ENCODE measurements at regions not wholly inside any gene's neighbourhood (a gene's known extent, or its start where the extent isn't known, plus 50 kb on each side); places are given as distances from the start of the nearest gene placed in this dataset.

GRCh38 chr14:35235840-35236239, 56.3 kb upstream of the PSMA6 start:
- Histone ChIP-seq H3K4me3 (ENCODE audit: low read length) (no peak overlapping the region), H3K79me2 (ENCODE audit: low read length) (no peaks in the 10 kb centered on the region), H3K9me3 (ENCODE audit: low read length) (no peaks in the 10 kb centered on the region), H3K9ac (ENCODE audit: low read length) (no peak overlapping the region), H3K27ac (ENCODE audit: low read length) (no peak overlapping the region), H2AFZ (ENCODE audit: low read length) (no peak overlapping the region), H3K27me3 (ENCODE audit: low read length) (no peaks in the 10 kb centered on the region), H3K9me2 (replicated peaks; ENCODE audit: low read length) (no peaks in the 10 kb centered on the region), H3F3A (ENCODE audit: low read length, unreplicated experiment) (no peaks in the 10 kb centered on the region), H3K36me3 (ENCODE audit: low read depth, low read length) (no peaks in the 10 kb centered on the region), H3K4me1 (ENCODE audit: insufficient read depth, low read length) (no peaks in the 10 kb centered on the region), H3K4me2 (ENCODE audit: low read length) (no peak overlapping the region), H4K20me1 (ENCODE audit: low read length) (no peaks in the 10 kb centered on the region)
- DNase-seq = no peak
- intact Hi-C loops (cut with micrococcal nuclease) = no loop called here
- BruUV-seq (replicated peaks) = no TSS peak
- ChIA-PET CTCF (no interaction called here), POLR2A (ENCODE audit: unreplicated experiment) (interaction anchor here (0.6 kb wide), 2 partner anchors 29 to 113 kb away, joined by 3 to 6 read pairs; no protein-coding TSS in a partner anchor)
- TF ChIP-seq CTCF (conservative IDR thresholded peaks at IDR 0.05; ENCODE audit: low read depth, low read length) (no peak), EZH2phosphoT487 (IDR thresholded peaks at IDR 0.05; ENCODE audit: borderline replicate concordance, low read length) (no peak), EZH2 (IDR thresholded peaks at IDR 0.05; ENCODE audit: low read length, unreplicated experiment) (no peak)
- ATAC-seq = no peak

DNA sequence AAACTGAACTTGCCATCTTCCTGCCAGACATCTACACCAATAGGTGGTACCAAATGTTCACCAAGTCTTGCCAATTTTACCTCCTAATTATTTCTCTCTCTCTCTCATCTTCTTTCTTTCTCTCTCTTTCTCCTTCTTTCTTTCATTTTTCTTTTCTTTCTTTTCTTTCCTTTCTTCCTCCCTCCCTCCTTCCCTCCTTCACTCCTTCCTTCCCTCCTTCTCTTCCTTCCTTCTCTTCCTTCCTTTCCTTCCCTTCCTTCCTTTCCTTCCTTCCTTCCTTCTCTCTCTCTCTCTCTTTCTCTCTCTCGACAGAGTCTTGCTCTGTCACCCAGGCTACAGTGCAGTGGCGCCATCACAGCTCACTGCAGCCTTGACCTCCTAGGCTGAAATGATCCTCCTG, 55.4 kb upstream of the PSMA6 start:
- TF ChIP-seq EZH2 (IDR thresholded peaks at IDR 0.05; ENCODE audit: low read length, unreplicated experiment) = no peak
- TF ChIP-seq CTCF (conservative IDR thresholded peaks at IDR 0.05; ENCODE audit: low read depth, low read length) = no peak
- TF ChIP-seq EZH2phosphoT487 (IDR thresholded peaks at IDR 0.05; ENCODE audit: borderline replicate concordance, low read length) = no peak
- no TSS peak for BruUV-seq (replicated peaks)
- Histone ChIP-seq H4K20me1 (ENCODE audit: low read length) (no peaks in the 10 kb centered on the region), H3K79me2 (ENCODE audit: low read length) (no peaks in the 10 kb centered on the region), H3K27ac (ENCODE audit: low read length) (no peak overlapping the region), H3K4me2 (ENCODE audit: low read length) (no peak overlapping the region), H3K4me1 (ENCODE audit: insufficient read depth, low read length) (no peaks in the 10 kb centered on the region), H3K9me3 (ENCODE audit: low read length) (no peaks in the 10 kb centered on the region), H2AFZ (ENCODE audit: low read length) (no peak overlapping the region), H3K9me2 (replicated peaks; ENCODE audit: low read length) (no peaks in the 10 kb centered on the region), H3K36me3 (ENCODE audit: low read depth, low read length) (no peaks in the 10 kb centered on the region), H3F3A (ENCODE audit: low read length, unreplicated experiment) (no peaks in the 10 kb centered on the region), H3K27me3 (ENCODE audit: low read length) (no peaks in the 10 kb centered on the region), H3K4me3 (ENCODE audit: low read length) (no peak overlapping the region), H3K9ac (ENCODE audit: low read length) (no peak overlapping the region)
- POLR2A ChIA-PET (ENCODE audit: unreplicated experiment) = no interaction called here
- CTCF ChIA-PET = no interaction called here
- ATAC-seq (no peak), DNase-seq (no peak)
- intact Hi-C loops (cut with micrococcal nuclease) = no loop called here

DNA sequence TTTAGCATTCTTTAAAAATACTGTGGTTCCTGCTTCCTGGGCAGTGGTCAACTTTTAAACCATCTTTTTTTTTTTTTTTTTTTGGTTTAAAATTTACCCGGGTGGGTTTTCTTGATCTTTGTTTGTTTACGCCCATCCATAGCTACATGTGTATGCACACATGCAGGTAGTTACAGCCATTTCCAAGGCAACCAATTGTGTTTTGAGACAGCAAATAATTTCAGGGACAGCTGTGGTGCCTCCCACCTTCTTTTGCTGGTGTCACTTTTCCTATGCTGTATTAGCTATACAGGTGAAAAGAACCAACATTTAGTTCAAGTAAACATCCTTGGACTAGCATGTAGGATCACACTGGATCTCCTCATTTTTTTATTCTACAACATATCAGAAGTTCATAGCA, 52.0 kb upstream of the PSMA6 start:
- H4K20me1 ChIP-seq (ENCODE audit: low read length) = no peaks in the 10 kb centered on the region
- H2AFZ ChIP-seq (ENCODE audit: low read length) = no peak overlapping the region
- no peaks in the 10 kb centered on the region for H3F3A ChIP-seq (ENCODE audit: low read length, unreplicated experiment)
- intact Hi-C loops (cut with micrococcal nuclease) = no loop called here
- H3K4me2 ChIP-seq (ENCODE audit: low read length) = no peak overlapping the region
- H3K9me2 ChIP-seq (replicated peaks; ENCODE audit: low read length) = no peaks in the 10 kb centered on the region
- no peak overlapping the region for H3K9ac ChIP-seq (ENCODE audit: low read length)
- DNase-seq (no peak), ATAC-seq (no peak)
- no peaks in the 10 kb centered on the region for H3K79me2 ChIP-seq (ENCODE audit: low read length)
- ChIA-PET POLR2A (ENCODE audit: unreplicated experiment) (no interaction called here), CTCF (no interaction called here)
- BruUV-seq (replicated peaks) = no TSS peak
- H3K9me3 ChIP-seq (ENCODE audit: low read length) = no peaks in the 10 kb centered on the region
- H3K27ac ChIP-seq (ENCODE audit: low read length) = no peak overlapping the region
- TF ChIP-seq EZH2phosphoT487 (IDR thresholded peaks at IDR 0.05; ENCODE audit: borderline replicate concordance, low read length) (no peak), CTCF (conservative IDR thresholded peaks at IDR 0.05; ENCODE audit: low read depth, low read length) (no peak), EZH2 (IDR thresholded peaks at IDR 0.05; ENCODE audit: low read length, unreplicated experiment) (no peak)
- H3K27me3 ChIP-seq (ENCODE audit: low read length) = no peaks in the 10 kb centered on the region
- H3K4me1 ChIP-seq (ENCODE audit: insufficient read depth, low read length) = no peaks in the 10 kb centered on the region
- H3K4me3 ChIP-seq (ENCODE audit: low read length) = no peak overlapping the region
- no peaks in the 10 kb centered on the region for H3K36me3 ChIP-seq (ENCODE audit: low read depth, low read length)

All from PC-3 (cell line).